CD1c-positive myeloid dendritic cell (primary cell): ENCODE measurements at regions not wholly inside any gene's neighbourhood (a gene's known extent, or its start where the extent isn't known, plus 50 kb on each side); places are given as distances from the start of the nearest gene placed in this dataset.

Experiments used
- DNase-seq: peaks from one replicate; pipeline ENCODE4 v3.0.0-alpha.2; 2016; ENCODE audit errors: extremely low spot score

GRCh38 chr6:14274546-14275492, 157.2 kb downstream of the CD83 start:
- DNase-seq: no peak

DNA sequence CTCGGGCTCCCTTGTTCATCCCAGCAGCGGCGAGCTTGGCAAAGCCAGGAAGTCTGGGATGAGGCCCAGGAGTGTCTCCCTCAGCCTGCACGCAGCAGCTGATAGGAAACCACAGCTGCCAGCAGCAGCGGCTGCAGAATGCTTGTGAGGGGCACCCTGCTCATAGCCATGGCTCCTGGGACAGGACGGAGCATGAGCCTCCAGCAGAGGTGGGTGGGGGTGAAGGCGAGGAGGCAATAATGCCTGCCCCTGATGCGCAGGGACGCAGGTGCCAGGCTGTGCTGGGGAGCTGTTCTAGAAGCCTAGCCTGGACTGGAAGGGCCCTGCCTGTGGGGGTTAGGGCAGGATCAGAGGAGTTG, 157.9 kb downstream of the CD83 start:
- no peak for DNase-seq

DNA sequence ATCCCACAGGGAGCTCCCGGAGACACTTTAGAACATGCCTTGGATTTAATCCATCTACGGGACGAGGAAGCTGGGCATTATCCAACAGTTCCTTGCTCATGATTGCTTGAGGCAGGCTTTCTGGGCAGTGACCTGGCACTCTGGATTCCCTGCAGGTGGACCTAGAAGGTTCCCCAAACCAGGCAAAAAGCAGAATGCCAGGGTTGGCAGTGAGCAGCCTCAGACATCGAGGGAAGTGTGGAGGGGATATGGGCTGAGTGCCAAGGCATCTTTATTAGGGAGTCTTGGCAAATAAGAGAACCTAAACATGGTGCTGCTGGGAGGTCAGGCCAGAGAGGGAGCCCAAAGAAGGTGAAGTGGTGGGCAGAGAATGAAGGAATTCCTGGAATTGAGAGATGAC, 158.5 kb downstream of the CD83 start:
- DNase-seq: no peak

GRCh38 chr6:14276667-14277404, 159.3 kb downstream of the CD83 start:
- DNase-seq: peak; percentile 71

GRCh38 chr6:14277405-14277930, 159.9 kb downstream of the CD83 start:
- no peak for DNase-seq

DNA sequence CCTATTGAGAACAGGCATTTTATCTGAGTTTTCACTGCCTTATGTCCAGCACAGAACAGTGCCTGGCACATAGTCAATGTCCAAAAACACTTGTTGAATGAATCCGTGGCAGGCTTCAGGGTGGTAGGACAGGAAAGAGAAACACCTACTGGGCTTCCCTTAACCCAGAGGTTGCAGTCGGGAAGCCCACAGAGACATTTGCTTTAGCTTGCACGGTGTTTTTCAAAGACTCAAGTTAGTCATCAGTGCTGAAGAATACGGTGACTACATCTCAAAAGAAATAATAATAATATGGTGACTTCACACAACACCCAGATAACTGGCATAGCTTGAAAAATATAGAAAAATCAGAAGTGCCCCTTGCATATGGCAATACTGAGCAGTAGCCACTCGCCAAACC, 160.4 kb downstream of the CD83 start:
- DNase-seq: no peak

GRCh38 chr6:14278446-14278845, 160.9 kb downstream of the CD83 start:
- no peak for DNase-seq

- no peak for DNase-seq
Measured at GRCh38 chr6:14280006-14280510, 162.5 kb downstream of the CD83 start.

DNA sequence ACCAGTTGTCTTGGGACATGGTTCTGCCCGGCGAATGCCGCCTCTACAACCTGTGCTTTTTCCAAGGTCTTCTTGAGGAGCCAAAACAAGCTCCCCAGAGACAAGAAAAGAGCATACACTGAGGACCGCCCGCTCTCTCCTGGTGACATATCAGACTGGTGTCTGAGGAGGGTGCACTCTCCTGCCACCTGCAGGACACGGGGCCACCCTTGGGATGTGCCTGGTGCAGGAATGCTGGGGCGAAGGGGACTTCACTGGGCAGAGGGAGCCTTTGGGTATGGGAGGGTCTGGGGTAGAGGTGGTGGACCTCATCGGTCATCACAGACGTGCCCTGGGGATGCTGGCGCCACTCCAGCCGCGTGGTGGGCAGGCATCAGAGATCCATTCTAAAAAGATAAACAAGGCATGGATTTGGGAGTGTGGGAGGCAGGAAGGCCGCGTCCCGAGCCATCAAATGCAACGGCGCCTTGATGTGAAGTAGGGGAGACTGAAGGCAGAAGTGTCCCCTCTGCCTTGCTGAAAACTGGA, 163.3 kb downstream of the CD83 start:
- no peak for DNase-seq

DNA sequence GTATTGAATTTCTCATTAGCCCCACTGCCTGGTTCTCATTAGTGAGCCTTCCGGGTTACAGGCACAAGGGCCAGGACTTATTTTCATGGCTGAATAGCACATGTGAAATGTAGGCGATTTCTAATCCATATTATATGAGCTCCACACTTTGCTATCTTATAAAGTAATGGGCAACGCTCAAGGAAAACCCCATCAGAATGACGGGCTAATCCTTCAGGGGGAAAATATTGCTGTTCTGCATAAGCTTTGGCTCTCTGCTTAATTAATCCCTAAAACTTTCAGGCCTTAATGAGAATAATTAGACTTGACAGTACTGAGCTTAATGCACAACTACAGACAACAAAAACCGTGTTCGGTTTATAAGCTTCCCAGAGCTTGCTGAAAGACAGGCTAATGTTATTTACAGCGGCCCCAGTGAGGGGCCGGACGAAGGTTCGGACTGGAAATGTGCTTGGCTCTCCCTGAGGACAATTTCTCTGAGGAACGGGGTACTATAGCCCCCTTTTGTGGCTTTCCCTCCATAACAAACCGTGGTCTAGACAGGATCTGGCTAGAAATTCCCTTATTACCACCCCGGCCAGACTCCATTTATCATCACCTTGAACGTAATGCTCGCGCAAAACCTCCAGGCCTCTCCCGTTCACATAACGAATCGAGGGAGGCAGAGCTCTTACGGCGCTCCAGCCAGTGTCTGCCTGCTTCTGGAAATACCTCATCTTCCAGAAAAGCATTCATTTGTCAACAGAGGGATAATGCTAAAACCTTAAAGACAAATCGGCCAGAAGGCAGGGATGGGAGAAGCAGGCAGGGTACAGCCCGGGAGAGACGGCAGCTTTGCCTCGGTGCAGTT, 164.5 kb downstream of the CD83 start:
- no peak for DNase-seq

DNA sequence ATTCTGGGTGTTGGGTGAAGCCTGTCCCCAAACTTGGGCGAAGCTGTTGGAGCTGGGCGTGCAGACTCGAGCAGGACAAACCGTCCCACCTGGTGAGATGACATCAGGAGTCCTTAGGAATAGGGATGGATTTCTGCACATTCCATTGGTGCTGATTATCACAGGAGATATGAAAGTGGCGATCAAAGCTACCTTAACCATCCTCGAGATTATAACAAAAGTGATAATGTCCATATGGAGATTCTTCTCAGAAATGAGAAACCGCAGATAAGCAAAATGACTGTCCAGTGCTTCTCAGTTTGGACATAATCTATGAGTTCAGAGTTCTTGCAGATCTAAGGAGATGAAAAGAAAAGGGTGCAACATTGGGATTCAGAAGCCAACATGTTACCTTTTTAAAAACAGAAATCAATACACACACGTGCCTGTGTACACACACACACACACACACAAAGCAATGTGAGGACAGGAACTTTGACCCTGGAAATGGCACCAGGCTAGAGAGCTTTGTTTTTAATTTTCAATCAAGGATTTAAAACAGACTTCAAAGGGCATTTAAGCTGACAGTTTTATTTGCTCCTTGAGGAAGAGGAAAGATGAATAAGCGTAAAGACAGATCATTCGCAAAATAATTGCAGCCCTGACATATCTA, 165.4 kb downstream of the CD83 start:
- no peak for DNase-seq

GRCh38 chr6:14283600-14284235, 166.1 kb downstream of the CD83 start:
- DNase-seq: no peak

- no peak for DNase-seq
Measured at GRCh38 chr6:14284969-14285590, 167.5 kb downstream of the CD83 start.

DNA sequence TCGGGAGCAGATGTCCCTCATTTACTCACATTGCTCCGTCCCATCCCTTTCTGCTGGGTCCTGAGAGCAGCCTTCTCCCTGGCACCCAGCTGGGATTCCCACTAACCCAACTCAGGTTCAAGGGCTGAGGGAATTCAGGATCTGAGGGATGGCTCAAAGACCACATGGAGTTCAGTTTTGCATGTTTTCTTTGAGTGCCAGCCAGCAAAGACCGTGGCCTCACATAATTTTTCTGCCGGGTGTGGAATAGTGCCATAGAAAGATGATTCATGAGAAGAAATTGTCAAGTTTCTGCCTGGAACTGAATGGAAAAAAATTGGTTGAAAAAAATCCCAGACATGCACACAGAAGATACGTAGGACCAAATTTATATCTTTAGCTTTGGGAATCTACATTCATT, 168.6 kb downstream of the CD83 start:
- DNase-seq: no peak

DNA sequence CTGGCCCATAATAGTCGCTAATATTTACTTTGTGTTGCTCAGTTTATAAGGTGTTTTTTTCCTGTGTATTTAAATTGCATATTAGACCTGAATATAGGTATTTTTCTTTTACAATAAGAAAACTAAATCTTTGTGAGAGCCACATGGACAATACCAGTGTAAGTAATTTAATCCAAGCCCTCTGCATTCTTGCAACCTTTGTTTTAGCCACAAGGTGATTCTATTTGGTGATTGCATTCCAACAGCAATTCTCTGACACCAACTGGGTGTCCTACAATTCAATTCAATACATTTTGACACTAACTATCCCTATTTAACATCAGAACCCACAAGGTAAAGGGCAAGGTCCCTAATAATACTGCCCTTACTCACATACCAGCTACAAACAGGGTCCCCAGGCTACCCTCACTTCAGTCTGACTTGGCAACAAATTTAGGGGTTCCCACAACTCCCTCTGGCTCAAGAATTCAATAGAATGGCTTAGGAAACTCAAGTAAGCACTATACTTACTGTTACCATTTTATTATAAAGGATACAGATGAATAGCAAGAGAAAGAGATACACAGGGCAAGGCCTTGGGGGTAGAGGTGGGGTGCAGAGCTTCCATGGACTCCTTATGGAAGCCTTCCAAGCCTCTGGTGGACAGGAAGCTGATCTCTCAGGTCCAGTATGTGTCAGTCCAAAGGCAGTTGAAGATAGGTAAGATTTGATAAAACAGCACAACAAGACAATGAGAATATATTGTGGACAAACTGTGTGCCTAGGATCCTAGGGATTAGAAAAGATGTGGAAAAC, 169.3 kb downstream of the CD83 start:
- DNase-seq: no peak

DNA sequence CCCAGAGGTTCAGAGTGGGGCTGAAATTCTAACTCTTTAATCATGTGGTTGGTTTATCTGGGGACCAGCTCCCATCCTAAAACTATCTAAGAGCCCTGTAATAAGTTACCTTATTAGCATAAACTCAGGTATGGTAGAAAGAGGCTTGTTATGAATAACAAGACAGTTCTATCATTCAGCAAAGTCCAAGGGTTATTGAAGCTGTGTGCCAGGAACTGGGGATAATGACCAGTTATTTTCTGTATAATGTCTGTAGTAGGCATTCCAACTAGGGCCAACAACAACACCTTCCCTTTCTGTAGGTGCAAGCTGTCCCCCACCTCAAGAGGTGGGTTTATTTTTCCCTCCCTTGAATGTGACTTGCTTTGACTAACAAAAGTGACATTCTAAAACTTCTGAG, 170.1 kb downstream of the CD83 start:
- no peak for DNase-seq

GRCh38 chr6:14288910-14289309, 171.3 kb downstream of the CD83 start:
- DNase-seq: no peak

DNA sequence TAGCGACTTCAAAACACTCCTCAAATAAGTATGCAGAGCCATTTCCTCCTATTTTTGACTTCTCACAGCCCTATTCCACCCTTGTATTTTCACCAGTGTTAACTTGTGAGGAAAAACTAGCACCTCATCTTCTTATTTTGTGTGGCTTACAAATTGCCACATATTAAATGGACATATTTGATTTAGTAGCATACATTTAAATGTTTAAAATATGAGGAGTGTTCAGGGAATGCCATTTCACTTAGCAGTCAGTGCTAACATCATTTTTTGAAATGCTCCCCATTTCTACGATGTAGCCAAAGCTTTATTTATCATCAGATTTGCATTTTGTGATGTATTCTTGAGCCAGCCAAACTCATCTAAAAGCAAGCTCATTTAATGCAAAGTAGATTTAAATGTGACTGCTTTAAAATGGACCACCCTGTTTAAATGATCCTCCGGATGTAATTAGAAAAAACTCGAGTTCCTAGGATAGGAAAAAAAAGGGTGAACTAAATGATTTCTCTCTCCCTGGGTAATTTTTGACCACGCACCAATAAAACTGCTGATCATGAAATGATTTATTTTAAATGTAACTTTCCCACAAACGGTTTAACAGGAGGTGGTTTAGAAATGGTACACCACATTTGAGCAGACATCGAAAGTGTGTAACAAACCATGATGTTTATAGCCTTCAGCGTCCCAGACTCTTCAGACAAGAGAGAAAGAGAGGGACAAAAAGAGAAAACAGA, 172.6 kb downstream of the CD83 start:
- no peak for DNase-seq
